OCI-LY1 (cell line): ENCODE measurements at regions not wholly inside any gene's neighbourhood (a gene's known extent, or its start where the extent isn't known, plus 50 kb on each side); places are given as distances from the start of the nearest gene placed in this dataset.

Source experiments
- H2AFZ ChIP-seq: fragments of 200-600 bp; sonication (generic), shearing (Covaris generic); 2 replicates; pipeline ENCODE4 v1.6.0; 2014; ENCODE audit warnings: antibody characterized with exemption, mild to moderate bottlenecking, low read length
- H3F3A ChIP-seq: fragments of 200-600 bp; sonication (generic), shearing (Covaris generic); 2 replicates; pipeline ENCODE4 v1.6.0; 2014; ENCODE audit warnings: mild to moderate bottlenecking, antibody characterized with exemption, low read length, moderate library complexity; ENCODE audit not compliant: insufficient read depth
- H3K27ac ChIP-seq: fragments of 200-600 bp; sonication (generic); 2 replicates; pipeline ENCODE4 v1.5.1; 2014; ENCODE audit warnings: low read length, mixed run types, mild to moderate bottlenecking, low read depth; ENCODE audit not compliant: poor library complexity, severe bottlenecking
- H3K27me3 ChIP-seq: fragments of 200-600 bp; sonication (generic); 2 replicates; pipeline ENCODE4 v1.6.0; 2014; ENCODE audit warnings: antibody characterized with exemption, mild to moderate bottlenecking, low read length, moderate library complexity; ENCODE audit not compliant: insufficient read depth
- H3K36me3 ChIP-seq: fragments of 200-600 bp; sonication (generic); 2 replicates; pipeline ENCODE4 v1.6.1; 2014; ENCODE audit warnings: mild to moderate bottlenecking, antibody characterized with exemption, low read length, moderate library complexity, mixed read lengths; ENCODE audit not compliant: insufficient read depth
- H3K4me1 ChIP-seq: fragments of 200-600 bp; sonication (generic); 2 replicates; pipeline ENCODE4 v1.5.1; 2014; ENCODE audit warnings: mild to moderate bottlenecking, low read length, moderate library complexity; ENCODE audit not compliant: insufficient read depth, severe bottlenecking
- H3K4me2 ChIP-seq: fragments of 200-600 bp; sonication (generic), shearing (Covaris generic); 2 replicates; pipeline ENCODE4 v1.6.1; 2014; ENCODE audit warnings: low read length
- H3K4me3 ChIP-seq: fragments of 200-600 bp; sonication (generic); 2 replicates; pipeline ENCODE4 v1.5.1; 2014; ENCODE audit warnings: low read length, low read depth, mild to moderate bottlenecking, mixed read lengths; ENCODE audit not compliant: poor library complexity, severe bottlenecking
- H3K79me2 ChIP-seq: fragments of 200-600 bp; shearing (Covaris generic); 2 replicates; pipeline ENCODE4 v1.6.1; 2016; ENCODE audit warnings: mixed run types, low read length, mixed read lengths; ENCODE audit not compliant: insufficient read depth
- H3K9ac ChIP-seq: fragments of 200-600 bp; sonication (generic), shearing (Covaris generic); 2 replicates; pipeline ENCODE4 v1.6.1; 2014; ENCODE audit warnings: mild to moderate bottlenecking, low read length, mixed read lengths
- H3K9me2 ChIP-seq: fragments of 200-600 bp; sonication (generic), shearing (Covaris generic); 2 replicates; pipeline ENCODE4 v1.6.1; 2014; ENCODE audit warnings: low read depth, mild to moderate bottlenecking, low read length, mixed read lengths
- H3K9me3 ChIP-seq: fragments of 200-600 bp; shearing (Covaris generic); 2 replicates; pipeline ENCODE4 v1.6.1; 2014; ENCODE audit warnings: low read length, mixed read lengths
- H4K20me1 ChIP-seq: fragments of 200-600 bp; sonication (generic), shearing (Covaris generic); 2 replicates; pipeline ENCODE4 v1.6.0; 2016; ENCODE audit warnings: mild to moderate bottlenecking, low read length; ENCODE audit not compliant: insufficient read depth
- EZH2 ChIP-seq: fragments of 200-600 bp; sonication (generic), shearing (Covaris generic); IDR thresholded peaks from 2 replicates; pipeline ENCODE4 v1.8.0; 2017; ENCODE audit warnings: borderline replicate concordance, mixed run types, mild to moderate bottlenecking, antibody characterized with exemption, low read length, moderate library complexity, mixed read lengths
- TF ChIP-seq, protein P1 (sequence below): fragments of 200-600 bp; sonication (generic), shearing (Covaris generic); IDR thresholded peaks from 2 replicates; pipeline ENCODE4 v1.5.1; 2017; ENCODE audit warnings: mild to moderate bottlenecking, antibody characterized with exemption, low read length, moderate library complexity, mixed read lengths

DNA sequence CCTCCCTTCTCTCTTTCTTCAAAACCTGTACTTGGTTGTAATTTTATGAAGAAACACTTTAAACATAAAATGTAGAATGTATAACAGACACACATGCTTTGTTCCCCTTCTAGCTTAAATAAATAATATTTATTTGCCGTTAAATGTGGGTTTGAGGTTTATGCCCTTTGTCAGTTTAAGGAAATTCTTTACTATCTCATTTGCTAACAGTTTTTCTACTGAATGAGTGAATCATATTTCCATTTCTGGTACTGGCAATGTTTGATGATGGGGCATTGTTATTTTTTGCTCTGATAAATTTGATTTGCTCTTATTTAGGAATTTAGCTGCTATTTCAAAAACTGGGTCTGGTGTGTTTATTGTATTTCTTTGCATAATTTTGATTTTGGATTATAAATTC is 555.6 kb downstream of the CCDC85A start:
- no peak for TF ChIP-seq EZH2
- TF ChIP-seq, protein P1, sequence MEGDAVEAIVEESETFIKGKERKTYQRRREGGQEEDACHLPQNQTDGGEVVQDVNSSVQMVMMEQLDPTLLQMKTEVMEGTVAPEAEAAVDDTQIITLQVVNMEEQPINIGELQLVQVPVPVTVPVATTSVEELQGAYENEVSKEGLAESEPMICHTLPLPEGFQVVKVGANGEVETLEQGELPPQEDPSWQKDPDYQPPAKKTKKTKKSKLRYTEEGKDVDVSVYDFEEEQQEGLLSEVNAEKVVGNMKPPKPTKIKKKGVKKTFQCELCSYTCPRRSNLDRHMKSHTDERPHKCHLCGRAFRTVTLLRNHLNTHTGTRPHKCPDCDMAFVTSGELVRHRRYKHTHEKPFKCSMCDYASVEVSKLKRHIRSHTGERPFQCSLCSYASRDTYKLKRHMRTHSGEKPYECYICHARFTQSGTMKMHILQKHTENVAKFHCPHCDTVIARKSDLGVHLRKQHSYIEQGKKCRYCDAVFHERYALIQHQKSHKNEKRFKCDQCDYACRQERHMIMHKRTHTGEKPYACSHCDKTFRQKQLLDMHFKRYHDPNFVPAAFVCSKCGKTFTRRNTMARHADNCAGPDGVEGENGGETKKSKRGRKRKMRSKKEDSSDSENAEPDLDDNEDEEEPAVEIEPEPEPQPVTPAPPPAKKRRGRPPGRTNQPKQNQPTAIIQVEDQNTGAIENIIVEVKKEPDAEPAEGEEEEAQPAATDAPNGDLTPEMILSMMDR: no peak
- Histone ChIP-seq H4K20me1 (no peaks in the 10 kb centered on the region), H3K9me2 (no peaks in the 10 kb centered on the region), H3K9me3 (no peaks in the 10 kb centered on the region), H3K4me3 (no peak overlapping the region), H3K4me2 (no peak overlapping the region), H3K27me3 (no peaks in the 10 kb centered on the region), H3K27ac (no peak overlapping the region), H3K79me2 (no peaks in the 10 kb centered on the region), H3F3A (no peaks in the 10 kb centered on the region), H3K4me1 (no peaks in the 10 kb centered on the region), H2AFZ (no peak overlapping the region), H3K9ac (no peak overlapping the region), H3K36me3 (no peaks in the 10 kb centered on the region)

DNA sequence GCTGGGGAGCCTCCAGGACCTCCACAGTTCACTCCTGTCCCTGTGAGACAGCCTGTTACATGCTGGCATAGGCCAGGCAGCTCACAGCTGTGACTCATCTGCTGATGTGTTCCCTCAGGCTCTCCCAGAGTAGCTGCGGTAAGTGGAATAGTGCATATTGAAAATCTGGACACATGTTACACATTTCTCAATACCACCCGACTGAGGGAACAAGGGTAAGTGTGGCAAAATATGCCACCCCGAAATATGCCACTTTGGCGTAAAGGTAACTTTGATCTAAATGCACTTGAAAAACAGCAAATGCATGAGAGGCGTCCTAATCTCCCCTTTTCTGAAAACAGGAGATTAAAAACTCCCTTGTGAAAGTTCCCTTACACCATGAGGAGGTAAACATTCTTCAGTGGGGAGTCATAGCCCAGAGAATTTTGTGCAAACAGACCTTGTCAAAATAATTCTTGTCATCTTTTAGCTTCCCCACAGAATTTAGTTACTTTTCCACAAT is 557.9 kb downstream of the CCDC85A start:
- Histone ChIP-seq H3K4me3 (no peak overlapping the region), H3K9me3 (no peaks in the 10 kb centered on the region), H3K9ac (no peak overlapping the region), H3K4me2 (no peak overlapping the region), H4K20me1 (no peaks in the 10 kb centered on the region), H3K27me3 (no peaks in the 10 kb centered on the region), H3K79me2 (no peaks in the 10 kb centered on the region), H2AFZ (no peak overlapping the region), H3K9me2 (no peaks in the 10 kb centered on the region), H3K27ac (no peak overlapping the region), H3F3A (no peaks in the 10 kb centered on the region), H3K4me1 (no peaks in the 10 kb centered on the region), H3K36me3 (no peaks in the 10 kb centered on the region)
- TF ChIP-seq EZH2: no peak
- TF ChIP-seq, protein P1: no peak

DNA sequence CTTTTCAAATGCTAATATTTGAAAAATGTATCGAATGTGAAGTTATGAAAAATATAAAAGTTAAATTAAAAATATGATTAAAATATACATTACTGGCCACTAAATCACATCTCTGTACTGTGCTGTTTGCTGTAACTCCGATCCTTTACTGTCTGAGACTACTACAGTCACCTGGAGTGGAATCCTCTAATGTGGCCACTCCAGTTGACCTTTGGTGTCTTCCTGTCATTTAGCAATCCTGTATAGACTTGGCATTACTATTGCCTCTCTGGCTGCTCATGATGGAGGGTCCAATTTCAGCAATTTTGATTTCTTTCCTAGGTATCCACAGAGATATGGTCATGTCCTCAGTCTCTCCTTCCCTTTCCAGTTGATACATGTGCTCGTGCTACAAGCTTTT is 560.0 kb downstream of the CCDC85A start:
- Histone ChIP-seq H2AFZ (no peak overlapping the region), H3K36me3 (no peaks in the 10 kb centered on the region), H3F3A (no peaks in the 10 kb centered on the region), H3K4me2 (no peak overlapping the region), H3K4me3 (no peak overlapping the region), H4K20me1 (no peaks in the 10 kb centered on the region), H3K9me2 (no peaks in the 10 kb centered on the region), H3K9ac (no peak overlapping the region), H3K79me2 (no peaks in the 10 kb centered on the region), H3K9me3 (no peaks in the 10 kb centered on the region), H3K27ac (no peak overlapping the region), H3K4me1 (no peaks in the 10 kb centered on the region), H3K27me3 (no peaks in the 10 kb centered on the region)
- TF ChIP-seq, protein P1: no peak
- TF ChIP-seq EZH2: no peak
